K562 (cell line): ENCODE measurements at regions not wholly inside any gene's neighbourhood (a gene's known extent, or its start where the extent isn't known, plus 50 kb on each side); places are given as distances from the start of the nearest gene placed in this dataset.

Experiments used
- ATAC-seq: fragments of 200-7000 bp; cut with Tn5 transposase; 3 replicates; pipeline ENCODE4 v1.9.1; 2020; ENCODE audit warnings: moderate library complexity
- BruUV-seq: library from RNA; stranded (reverse); fragments of 400-500 nt; replicated peaks from 2 replicates; lab custom pipeline; 2021; lab: Mats Ljungman, UMichigan
- CTCF ChIA-PET: fragments of 300-600 bp; formaldehyde crosslinking; extraction: SDS; loops from one replicate; lab custom pipeline; 2021; ENCODE audit warnings: low intra/inter-chr PET ratio; lab: Yijun Ruan, JAX
- POLR2A ChIA-PET: fragments of 300-600, 350-650 bp; sonication (Branson Sonifier 250); formaldehyde crosslinking; extraction: SDS; loops from one replicate; lab custom pipeline; 2021; ENCODE audit warnings: antibody characterized with exemption, inconsistent platforms; lab: Yijun Ruan, JAX
- DNase-seq, 4 experiments: peaks; one replicate each; pipeline versions ENCODE4 v3.0.0 to v3.0.0-alpha.2; 2011 to 2018; ENCODE audit warnings: low spot score in 3 of 4, mixed read lengths in 3 of 4; ENCODE audit errors: extremely low read depth in 1 of 4
- FAIRE-seq: peaks from 2 replicates; lab custom pipeline; 2011; peaks lifted over from hg19 to GRCh38; lab: Jason Lieb, UNC
- H2AFZ ChIP-seq: 2 replicates; pipeline ENCODE4 v1.6.0; 2011; ENCODE audit warnings: low read depth, low read length, control low read depth, inconsistent platforms
- H3K27ac ChIP-seq: fragments of 200-600 bp; 3 replicates; pipeline ENCODE4 v1.8.0; 2011; ENCODE audit warnings: low read depth, mild to moderate bottlenecking, control low read depth, inconsistent platforms, low read length, moderate library complexity, mixed read lengths; ENCODE audit errors: extremely low read depth
- H3K27me3 ChIP-seq, 2 experiments: fragments of 300-600 bp in 1 of 2; 2 replicates in 1 of 2; 3 replicates in 1 of 2; pipeline versions ENCODE4 v1.6.0 to v1.8.0; 2011; ENCODE audit warnings: inconsistent platforms in 2 of 2, low read length in 2 of 2, mild to moderate bottlenecking in 1 of 2, mixed read lengths in 1 of 2, moderate library complexity in 1 of 2; ENCODE audit not compliant: control insufficient read depth in 2 of 2, insufficient read depth in 2 of 2
- H3K36me3 ChIP-seq: fragments of 300-600 bp; 3 replicates; pipeline ENCODE4 v1.8.0; 2011; ENCODE audit warnings: mild to moderate bottlenecking, low read length, inconsistent platforms; ENCODE audit not compliant: control insufficient read depth, insufficient read depth
- H3K4me1 ChIP-seq, 2 experiments: fragments of 200-600 bp in 1 of 2; replicated peaks in 1 of 2; 2 replicates in 1 of 2; 3 replicates in 1 of 2; pipeline versions ENCODE4 v1.5.1 to v1.8.0; 2011; ENCODE audit warnings: inconsistent platforms in 2 of 2, low read length in 2 of 2, mild to moderate bottlenecking in 1 of 2, mixed read lengths in 1 of 2, moderate library complexity in 1 of 2; ENCODE audit not compliant: control insufficient read depth in 2 of 2, insufficient read depth in 2 of 2
- H3K4me2 ChIP-seq: 2 replicates; pipeline ENCODE4 v1.6.1; 2011; ENCODE audit warnings: low read length, control low read depth, inconsistent platforms, mixed read lengths; ENCODE audit not compliant: insufficient read depth
- H3K4me3 ChIP-seq: fragments of 200-600 bp; sonication (generic), shearing (Covaris generic); 2 replicates; pipeline ENCODE4 v1.5.1; 2016; ENCODE audit warnings: control low read depth, inconsistent platforms
- H3K79me2 ChIP-seq: fragments of 200-600 bp; 3 replicates; pipeline ENCODE4 v1.8.0; 2011; ENCODE audit warnings: low read length, inconsistent platforms; ENCODE audit not compliant: control insufficient read depth, insufficient read depth
- H3K9ac ChIP-seq, 2 experiments: 2 replicates each; pipeline versions ENCODE4 v1.6.0 to v1.6.1; 2011; ENCODE audit warnings: low read depth in 2 of 2, low read length in 2 of 2, control low read depth in 1 of 2, inconsistent platforms in 1 of 2, mild to moderate bottlenecking in 1 of 2, mixed read lengths in 1 of 2; ENCODE audit not compliant: insufficient read depth in 1 of 2
- H3K9me1 ChIP-seq: one replicate; pipeline ENCODE4 v1.6.0; 2011; ENCODE audit warnings: inconsistent platforms, mild to moderate bottlenecking, low read length, moderate library complexity; ENCODE audit not compliant: control insufficient read depth, insufficient read depth
- H3K9me3 ChIP-seq: replicated peaks from 2 replicates; pipeline ENCODE4 v1.5.1; 2011; ENCODE audit warnings: low read depth, low read length, inconsistent platforms; ENCODE audit not compliant: control insufficient read depth, insufficient read depth
- H4K20me1 ChIP-seq: replicated peaks from 2 replicates; pipeline ENCODE4 v1.6.1; 2011; ENCODE audit warnings: low read length, inconsistent platforms, mixed read lengths; ENCODE audit not compliant: control insufficient read depth, insufficient read depth
- ARNT ChIP-seq, 2 experiments: fragments of 450-650 bp; IDR thresholded peaks; 2 replicates each; pipeline ENCODE4 v1.6.1; 2016; ENCODE audit warnings: mild to moderate bottlenecking in 1 of 2
- CREB5 ChIP-seq: fragments of 250-450 bp; sonication (Bioruptor Pico); IDR thresholded peaks from 2 replicates; pipeline ENCODE4 v1.5.0; 2020; ENCODE audit warnings: mild to moderate bottlenecking
- JUND ChIP-seq, 2 experiments: IDR thresholded peaks; 2 replicates in 1 of 2; 3 replicates in 1 of 2; pipeline ENCODE4 v1.6.1; 2011; ENCODE audit warnings: borderline replicate concordance in 2 of 2, low read depth in 2 of 2, low read length in 2 of 2, improper control_type of control experiment in 1 of 2, missing biosample characterization in 1 of 2, missing genetic modification characterization in 1 of 2, missing genetic modification reagents in 1 of 2
- NCOA6 ChIP-seq: fragments of 450-650 bp; IDR thresholded peaks from 2 replicates; pipeline ENCODE4 v1.6.1; 2017; ENCODE audit warnings: mild to moderate bottlenecking
- PHTF2 ChIP-seq: fragments of 250-450 bp; sonication (Bioruptor Pico); IDR thresholded peaks from 2 replicates; pipeline ENCODE4 v1.5.0; 2021; ENCODE audit warnings: mild to moderate bottlenecking
- TOE1 ChIP-seq, 2 experiments: fragments of 450-650 bp in 1 of 2; sonication (generic) in 1 of 2; formaldehyde crosslinking in 1 of 2; IDR thresholded peaks; 2 replicates each; pipeline versions ENCODE4 v1.7.1 to v1.8.0; 2016 to 2022; ENCODE audit warnings: borderline replicate concordance in 2 of 2, mild to moderate bottlenecking in 2 of 2, antibody characterized with exemption in 1 of 2, inconsistent platforms in 1 of 2, low read depth in 1 of 2, missing genetic modification reagents in 1 of 2, moderate library complexity in 1 of 2
- ZNF143 ChIP-seq: sonication (generic); formaldehyde crosslinking; IDR thresholded peaks from 2 replicates; pipeline ENCODE4 v1.9.0; 2022; ENCODE audit warnings: mild to moderate bottlenecking, missing genetic modification reagents
- WGBS: fragments of 100-300 bp; shearing (Covaris generic); methylation state at CpG from one replicate; pipeline ENCODE4 v1.1.6; 2016; ENCODE audit warnings: low coverage, mixed read lengths; ENCODE audit not compliant: insufficient coverage; ENCODE audit errors: missing lambda C conversion rate; 5-methylcytosine and 5-hydroxymethylcytosine counted together
- in situ Hi-C: fragments of 300-500 bp; cut with MboI; formaldehyde crosslinking; loops from 4 replicates; pipeline ENCODE4 v1.15.0; 2018; ENCODE audit warnings: inconsistent platforms, mixed read lengths
- intact Hi-C: fragments of 100-400 bp; cut with micrococcal nuclease; formaldehyde crosslinking; loops from 2 replicates; pipeline ENCODE4 v1.14.2; 2022
- TF ChIP-seq, protein P1 (sequence below): IDR thresholded peaks from 2 replicates; pipeline ENCODE4 v1.6.1; 2012; ENCODE audit warnings: low read depth, low read length, improper control_type of control experiment, borderline replicate concordance
- TF ChIP-seq, protein P2 (sequence below): fragments of 150-350 bp; IDR thresholded peaks from 2 replicates; pipeline ENCODE4 v1.6.1; 2014; ENCODE audit warnings: low read depth, mild to moderate bottlenecking, low read length, borderline replicate concordance

DNA sequence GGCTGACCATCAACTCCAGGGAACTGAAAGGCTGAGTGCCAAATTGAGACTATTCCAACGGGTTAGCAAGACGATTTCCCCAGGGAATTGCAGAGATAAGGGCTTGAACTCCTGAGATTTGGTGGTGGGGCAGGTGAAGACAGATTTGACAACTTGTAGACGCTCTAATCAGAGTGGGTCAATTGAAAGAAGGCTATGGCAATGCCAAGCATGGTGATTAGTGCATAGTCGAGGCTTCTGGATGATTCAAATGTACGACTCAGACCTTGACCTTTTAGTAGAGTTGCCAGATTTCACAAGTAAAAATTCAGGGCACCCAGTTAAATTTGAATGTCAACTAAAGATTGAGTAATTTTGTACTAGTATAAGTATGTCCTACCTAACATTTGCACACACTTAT lies 302.1 kb upstream of the SPAG17 start (continued):
- TF ChIP-seq JUND (IDR thresholded peaks at IDR 0.05; ENCODE audit: borderline replicate concordance, low read depth, low read length) (no peak), JUND (tag; IDR thresholded peaks at IDR 0.05; ENCODE audit: borderline replicate concordance, low read depth, low read length) (no peak), NCOA6 (no peak), TOE1 (IDR thresholded peaks at IDR 0.05; ENCODE audit: borderline replicate concordance) (no peak), TOE1 (CRISPR knock-in tag; IDR thresholded peaks at IDR 0.05; ENCODE audit: borderline replicate concordance, low read depth) (no peak), ARNT (IDR thresholded peaks at IDR 0.05) (no peak)

DNA sequence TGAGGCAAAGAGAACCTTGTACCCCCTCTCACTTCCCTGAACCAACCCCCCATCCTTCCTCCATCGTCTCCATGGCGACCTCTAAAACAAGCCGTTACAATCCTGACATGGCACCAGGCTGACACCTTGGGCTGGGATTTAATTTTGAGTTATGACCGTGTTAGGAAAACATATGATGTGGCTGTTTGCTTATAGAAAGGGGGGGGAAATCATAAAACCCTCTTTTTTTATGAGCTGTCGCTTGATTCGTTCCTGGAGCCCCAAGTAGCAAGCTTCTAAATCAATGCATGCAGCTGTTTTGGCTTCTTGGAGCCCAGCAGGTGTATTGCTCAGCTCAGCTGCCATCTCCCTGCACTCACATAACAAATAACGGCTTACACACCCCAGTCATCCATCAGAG lies 301.2 kb upstream of the SPAG17 start:
- BruUV-seq: no TSS peak
- Histone ChIP-seq H4K20me1 (no peaks in the 10 kb centered on the region), H2AFZ (no peak overlapping the region), H3K4me2 (no peak overlapping the region), H3K27ac (no peak overlapping the region), H3K27me3 (no peaks in the 10 kb centered on the region), H3K9me3 (no peaks in the 10 kb centered on the region; the same call in 1 of the 2 replicates), H3K9me1 (no peaks in the 10 kb centered on the region), H3K4me1 (no peaks in the 10 kb centered on the region), H3K79me2 (no peaks in the 10 kb centered on the region), H3K9ac (no peak overlapping the region), H3K36me3 (no peaks in the 10 kb centered on the region), H3K4me3 (no peak overlapping the region)
- FAIRE-seq (no peak), DNase-seq (no peak), ATAC-seq (no peak)
- 2% methylated on average over 7 of the region's 7 CpGs for WGBS
- in situ Hi-C loops (no loop called here), intact Hi-C loops (no loop called here)
- POLR2A ChIA-PET: no interaction called here
- CTCF ChIA-PET: no interaction called here
- TF ChIP-seq PHTF2 (CRISPR knock-in tag) (no peak), ZNF143 (CRISPR knock-in tag) (no peak), CREB5 (no peak)
- TF ChIP-seq, protein P1, sequence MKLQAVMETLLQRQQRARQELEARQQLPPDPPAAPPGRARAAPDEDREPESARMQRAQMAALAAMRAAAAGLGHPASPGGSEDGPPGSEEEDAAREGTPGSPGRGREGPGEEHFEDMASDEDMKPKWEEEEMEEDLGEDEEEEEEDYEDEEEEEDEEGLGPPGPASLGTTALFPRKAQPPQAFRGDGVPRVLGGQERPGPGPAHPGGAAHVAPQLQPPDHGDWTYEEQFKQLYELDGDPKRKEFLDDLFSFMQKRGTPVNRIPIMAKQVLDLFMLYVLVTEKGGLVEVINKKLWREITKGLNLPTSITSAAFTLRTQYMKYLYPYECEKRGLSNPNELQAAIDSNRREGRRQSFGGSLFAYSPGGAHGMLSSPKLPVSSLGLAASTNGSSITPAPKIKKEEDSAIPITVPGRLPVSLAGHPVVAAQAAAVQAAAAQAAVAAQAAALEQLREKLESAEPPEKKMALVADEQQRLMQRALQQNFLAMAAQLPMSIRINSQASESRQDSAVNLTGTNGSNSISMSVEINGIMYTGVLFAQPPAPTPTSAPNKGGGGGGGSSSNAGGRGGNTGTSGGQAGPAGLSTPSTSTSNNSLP: no peak
- TF ChIP-seq, protein P2, sequence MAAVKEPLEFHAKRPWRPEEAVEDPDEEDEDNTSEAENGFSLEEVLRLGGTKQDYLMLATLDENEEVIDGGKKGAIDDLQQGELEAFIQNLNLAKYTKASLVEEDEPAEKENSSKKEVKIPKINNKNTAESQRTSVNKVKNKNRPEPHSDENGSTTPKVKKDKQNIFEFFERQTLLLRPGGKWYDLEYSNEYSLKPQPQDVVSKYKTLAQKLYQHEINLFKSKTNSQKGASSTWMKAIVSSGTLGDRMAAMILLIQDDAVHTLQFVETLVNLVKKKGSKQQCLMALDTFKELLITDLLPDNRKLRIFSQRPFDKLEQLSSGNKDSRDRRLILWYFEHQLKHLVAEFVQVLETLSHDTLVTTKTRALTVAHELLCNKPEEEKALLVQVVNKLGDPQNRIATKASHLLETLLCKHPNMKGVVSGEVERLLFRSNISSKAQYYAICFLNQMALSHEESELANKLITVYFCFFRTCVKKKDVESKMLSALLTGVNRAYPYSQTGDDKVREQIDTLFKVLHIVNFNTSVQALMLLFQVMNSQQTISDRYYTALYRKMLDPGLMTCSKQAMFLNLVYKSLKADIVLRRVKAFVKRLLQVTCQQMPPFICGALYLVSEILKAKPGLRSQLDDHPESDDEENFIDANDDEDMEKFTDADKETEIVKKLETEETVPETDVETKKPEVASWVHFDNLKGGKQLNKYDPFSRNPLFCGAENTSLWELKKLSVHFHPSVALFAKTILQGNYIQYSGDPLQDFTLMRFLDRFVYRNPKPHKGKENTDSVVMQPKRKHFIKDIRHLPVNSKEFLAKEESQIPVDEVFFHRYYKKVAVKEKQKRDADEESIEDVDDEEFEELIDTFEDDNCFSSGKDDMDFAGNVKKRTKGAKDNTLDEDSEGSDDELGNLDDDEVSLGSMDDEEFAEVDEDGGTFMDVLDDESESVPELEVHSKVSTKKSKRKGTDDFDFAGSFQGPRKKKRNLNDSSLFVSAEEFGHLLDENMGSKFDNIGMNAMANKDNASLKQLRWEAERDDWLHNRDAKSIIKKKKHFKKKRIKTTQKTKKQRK: no peak
